GM20000 (cell line): ENCODE measurements at regions not wholly inside any gene's neighbourhood (a gene's known extent, or its start where the extent isn't known, plus 50 kb on each side); places are given as distances from the start of the nearest gene placed in this dataset.
"Not testable (repeated sequence)": the region's sequence is repeated elsewhere in the genome, so short reads cannot be mapped to it uniquely, and the experiment has no call there.

Experiments used
- DNase-seq: peaks from one replicate; pipeline ENCODE4 v3.0.0; 2012; ENCODE audit warnings: low spot score
- TF ChIP-seq, protein P1 (sequence below): IDR thresholded peaks from 2 replicates; pipeline ENCODE4 v1.5.1; 2012; ENCODE audit warnings: mild to moderate bottlenecking, control low read depth; ENCODE audit errors: extremely low read depth, missing control alignments

DNA sequence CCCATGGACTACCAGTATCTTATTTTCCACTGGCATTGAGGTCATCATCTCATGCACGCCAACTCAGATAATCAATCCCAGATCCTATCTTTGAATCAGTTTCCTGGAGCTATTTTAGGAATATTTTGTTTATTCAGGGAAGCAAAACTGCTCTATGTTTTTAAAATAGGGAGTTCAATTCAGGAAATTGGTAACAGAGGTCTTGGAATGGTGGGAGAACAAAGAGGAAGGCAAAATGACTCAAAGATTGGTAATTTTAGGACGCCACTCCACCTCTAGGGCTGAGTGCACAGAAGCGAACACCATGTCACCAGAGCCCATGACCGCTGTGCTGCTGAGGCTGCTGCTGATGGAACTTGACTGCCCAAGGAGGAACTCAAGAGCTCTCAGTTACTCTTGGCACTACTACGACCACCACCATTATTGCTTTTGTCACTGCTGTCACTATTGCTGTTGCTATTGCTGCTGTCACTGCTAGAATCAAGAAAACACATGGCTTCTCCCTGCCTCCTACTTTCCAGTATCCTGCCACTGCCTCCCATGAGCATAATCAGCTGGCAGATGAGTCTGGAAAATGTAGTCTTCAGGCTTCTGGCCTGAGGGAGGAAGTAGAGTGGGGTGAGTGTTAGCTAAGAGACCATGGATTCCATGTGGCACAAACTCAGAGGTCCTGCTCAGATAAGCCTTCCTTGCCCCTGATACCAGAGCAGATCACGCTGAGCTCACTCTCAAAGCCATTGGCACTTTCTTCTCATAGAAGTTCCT is 71.6 kb upstream of the CNIH3 start:
- DNase-seq, result no peak
- TF ChIP-seq, protein P1, sequence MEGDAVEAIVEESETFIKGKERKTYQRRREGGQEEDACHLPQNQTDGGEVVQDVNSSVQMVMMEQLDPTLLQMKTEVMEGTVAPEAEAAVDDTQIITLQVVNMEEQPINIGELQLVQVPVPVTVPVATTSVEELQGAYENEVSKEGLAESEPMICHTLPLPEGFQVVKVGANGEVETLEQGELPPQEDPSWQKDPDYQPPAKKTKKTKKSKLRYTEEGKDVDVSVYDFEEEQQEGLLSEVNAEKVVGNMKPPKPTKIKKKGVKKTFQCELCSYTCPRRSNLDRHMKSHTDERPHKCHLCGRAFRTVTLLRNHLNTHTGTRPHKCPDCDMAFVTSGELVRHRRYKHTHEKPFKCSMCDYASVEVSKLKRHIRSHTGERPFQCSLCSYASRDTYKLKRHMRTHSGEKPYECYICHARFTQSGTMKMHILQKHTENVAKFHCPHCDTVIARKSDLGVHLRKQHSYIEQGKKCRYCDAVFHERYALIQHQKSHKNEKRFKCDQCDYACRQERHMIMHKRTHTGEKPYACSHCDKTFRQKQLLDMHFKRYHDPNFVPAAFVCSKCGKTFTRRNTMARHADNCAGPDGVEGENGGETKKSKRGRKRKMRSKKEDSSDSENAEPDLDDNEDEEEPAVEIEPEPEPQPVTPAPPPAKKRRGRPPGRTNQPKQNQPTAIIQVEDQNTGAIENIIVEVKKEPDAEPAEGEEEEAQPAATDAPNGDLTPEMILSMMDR, result no peak

DNA sequence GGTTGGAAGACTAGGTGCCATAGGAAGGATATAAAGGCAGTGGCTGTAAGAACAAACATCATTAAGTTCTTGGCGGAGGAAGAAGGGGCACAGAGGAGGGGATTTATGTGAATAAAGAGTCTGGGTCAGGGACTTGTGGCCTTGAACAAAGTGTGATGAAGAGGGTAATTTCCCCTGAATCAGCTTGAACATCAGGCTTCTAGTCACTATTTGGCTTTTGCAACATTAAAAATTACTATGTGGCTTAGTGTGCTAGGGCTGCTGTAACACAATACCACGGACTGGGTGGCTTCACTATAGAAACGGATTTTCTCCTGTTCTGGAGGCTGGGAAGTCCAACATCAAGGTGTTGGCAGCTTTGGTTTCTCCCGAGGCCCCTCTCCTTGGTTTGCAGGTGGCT is 70.5 kb upstream of the CNIH3 start:
- TF ChIP-seq, protein P1, result no peak

DNA sequence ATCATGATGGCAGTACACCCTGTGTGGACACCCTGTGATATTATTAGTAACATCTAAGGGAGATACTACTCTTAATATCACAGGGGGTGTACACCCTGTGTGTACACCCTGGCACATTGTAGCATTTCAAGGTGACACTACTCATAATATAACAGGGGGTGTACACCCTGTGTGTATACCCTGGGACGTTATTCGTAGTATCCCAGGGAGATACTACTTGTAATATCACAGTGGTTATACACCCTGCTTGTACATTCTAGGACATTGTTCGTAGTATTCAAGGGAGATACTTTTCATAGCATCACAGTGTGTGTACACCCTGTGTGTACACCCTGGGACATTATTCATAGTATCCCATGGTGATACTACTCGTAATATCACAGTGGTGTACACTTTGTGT is 67.4 kb upstream of the CNIH3 start:
- DNase-seq, result no peak
- TF ChIP-seq, protein P1, result no peak

More for the DNA sequence above, 70.5 kb upstream of the CNIH3 start:
- no peak for DNase-seq

DNA sequence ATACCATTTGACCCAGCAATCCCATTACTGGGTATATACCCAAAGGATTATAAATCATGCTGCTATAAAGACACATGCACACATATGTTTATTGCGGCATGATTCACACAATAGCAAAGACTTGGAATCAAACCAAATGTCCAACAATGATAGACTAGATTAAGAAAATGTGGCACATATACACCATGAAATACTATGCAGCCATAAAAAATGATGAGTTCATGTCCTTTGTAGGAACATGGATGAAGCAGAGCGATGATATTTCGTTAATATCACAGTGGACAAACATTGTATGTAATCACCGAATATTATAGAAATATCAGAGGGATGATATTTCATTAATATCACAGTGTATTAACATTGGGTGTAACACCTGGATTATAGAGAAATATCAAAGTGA is 64.9 kb upstream of the CNIH3 start:
- not testable (repeated sequence) for DNase-seq

DNA sequence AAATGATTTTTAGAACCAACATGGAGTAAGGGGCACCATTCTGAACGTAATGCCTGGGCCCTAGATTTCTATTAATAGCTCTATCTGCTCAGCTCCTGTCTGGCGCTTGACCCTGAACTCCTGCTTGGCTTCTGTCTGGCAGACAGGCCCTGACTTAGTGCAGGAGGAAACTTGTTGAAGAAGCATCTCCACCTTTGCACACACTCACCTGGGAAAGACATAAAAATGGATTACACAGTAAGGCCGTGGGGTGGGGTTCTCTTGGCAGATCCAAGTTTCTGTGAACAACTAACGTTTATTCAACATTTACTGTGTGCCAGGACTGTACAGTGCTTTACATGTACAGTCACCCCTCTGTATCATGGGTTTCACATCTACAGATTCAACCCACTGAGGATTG is 62.1 kb upstream of the CNIH3 start:
- DNase-seq, result no peak
- TF ChIP-seq, protein P1, result no peak

DNA sequence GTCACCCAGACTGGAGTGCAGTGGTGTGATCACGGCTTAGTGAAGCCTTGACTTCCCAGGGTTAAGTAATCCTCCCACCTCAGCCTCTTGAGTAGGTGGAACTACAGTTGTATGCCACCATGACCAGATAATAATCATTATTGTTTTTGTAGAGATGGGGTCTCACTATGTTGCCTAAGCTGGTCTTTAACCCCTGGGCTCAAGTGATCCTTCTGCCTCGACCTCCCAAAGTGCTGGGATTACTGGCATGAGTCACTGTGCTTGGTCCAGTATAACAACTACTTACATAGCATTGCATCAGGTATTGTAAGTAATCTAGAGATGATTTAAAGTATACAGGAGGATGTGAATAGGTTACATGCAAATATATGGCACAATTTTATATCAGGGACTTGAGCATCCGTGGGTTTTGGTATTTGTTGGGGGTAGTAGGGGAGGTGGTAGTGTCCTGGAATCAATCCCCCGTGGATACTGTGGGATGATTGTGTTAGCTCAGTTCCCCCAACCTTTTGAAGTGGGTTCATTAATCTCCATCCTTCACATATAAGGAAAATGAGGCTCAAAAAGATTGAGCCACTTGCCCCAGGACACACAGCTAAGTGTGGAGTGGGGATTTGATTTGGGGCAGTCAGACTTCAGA is 61.4 kb upstream of the CNIH3 start:
- TF ChIP-seq, protein P1, result no peak
- no peak for DNase-seq

DNA sequence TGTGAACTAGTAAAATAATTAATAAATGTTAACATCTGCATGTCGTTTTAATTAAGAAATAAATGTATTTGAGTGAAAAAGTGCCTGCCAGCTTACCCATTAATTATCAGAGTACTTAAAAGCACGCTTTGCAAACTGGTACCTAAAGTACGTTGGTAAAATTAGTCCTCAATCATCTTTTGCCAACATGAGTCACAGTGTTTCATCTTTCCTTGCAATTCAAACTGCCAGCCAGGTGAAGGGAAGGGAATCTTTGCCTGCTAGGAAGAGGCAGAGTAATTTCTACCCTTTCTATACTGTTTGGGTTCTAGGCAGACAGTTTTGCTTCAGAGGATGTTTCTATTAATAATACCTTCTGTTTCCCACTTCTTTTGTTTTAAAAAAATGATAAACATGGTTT is 57.2 kb upstream of the CNIH3 start:
- TF ChIP-seq, protein P1, result no peak
- DNase-seq, result no peak
